ENCODE measurements at regions not wholly inside any gene's neighbourhood (a gene's known extent, or its start where the extent isn't known, plus 50 kb on each side); places are given as distances from the start of the nearest gene placed in this dataset.
A peak's percentile ranks its signal among the peaks of the same experiment; 100 is the strongest.

- peak; percentile 20 for DNase-seq (ENCODE audit: low read depth)
- no peak for TF ChIP-seq CTCF (conservative IDR thresholded peaks at IDR 0.05; ENCODE audit: low read depth, low read length)
- no peak overlapping the region for H3K4me3 ChIP-seq (ENCODE audit: low read depth, low read length)
These were observed 424.2 kb downstream of the KCTD12 start for GRCh38 chr13:76461999-76462398.

GRCh38 chr13:76461484-76461883 lies 424.7 kb downstream of the KCTD12 start:
- DNase-seq (ENCODE audit: low read depth) = no peak
- TF ChIP-seq CTCF (conservative IDR thresholded peaks at IDR 0.05; ENCODE audit: low read depth, low read length) = no peak
- H3K4me3 ChIP-seq (ENCODE audit: low read depth, low read length) = no peak overlapping the region

- no peak for TF ChIP-seq CTCF (conservative IDR thresholded peaks at IDR 0.05; ENCODE audit: low read depth, low read length)
- H3K4me3 ChIP-seq (ENCODE audit: low read depth, low read length) = no peak overlapping the region
- no peak for DNase-seq (ENCODE audit: low read depth)
These were observed 426.3 kb downstream of the KCTD12 start for GRCh38 chr13:76459863-76460262.

GRCh38 chr13:76455960-76456359 lies 430.2 kb downstream of the KCTD12 start:
- H3K4me3 ChIP-seq (ENCODE audit: low read depth, low read length) = no peak overlapping the region
- DNase-seq (ENCODE audit: low read depth) = peak; percentile 67
- TF ChIP-seq CTCF (conservative IDR thresholded peaks at IDR 0.05; ENCODE audit: low read depth, low read length) = no peak

GRCh38 chr13:76454991-76455390 lies 431.2 kb downstream of the KCTD12 start:
- no peak for TF ChIP-seq CTCF (conservative IDR thresholded peaks at IDR 0.05; ENCODE audit: low read depth, low read length)
- no peak for DNase-seq (ENCODE audit: low read depth)
- H3K4me3 ChIP-seq (ENCODE audit: low read depth, low read length) = no peak overlapping the region

- TF ChIP-seq CTCF (conservative IDR thresholded peaks at IDR 0.05; ENCODE audit: low read depth, low read length) = no peak
- H3K4me3 ChIP-seq (ENCODE audit: low read depth, low read length) = no peak overlapping the region
- no peak for DNase-seq (ENCODE audit: low read depth)
These were observed 436.5 kb downstream of the KCTD12 start for GRCh38 chr13:76449716-76450115.

GRCh38 chr13:76446191-76446590 lies 440.0 kb downstream of the KCTD12 start:
- no peak for TF ChIP-seq CTCF (conservative IDR thresholded peaks at IDR 0.05; ENCODE audit: low read depth, low read length)
- no peak for DNase-seq (ENCODE audit: low read depth)

More at GRCh38 chr13:76446191-76446590, 440.0 kb downstream of the KCTD12 start:
- no peak overlapping the region for H3K4me3 ChIP-seq (ENCODE audit: low read depth, low read length)
